ENCODE measurements at regions not wholly inside any gene's neighbourhood (a gene's known extent, or its start where the extent isn't known, plus 50 kb on each side); places are given as distances from the start of the nearest gene placed in this dataset.

DNA sequence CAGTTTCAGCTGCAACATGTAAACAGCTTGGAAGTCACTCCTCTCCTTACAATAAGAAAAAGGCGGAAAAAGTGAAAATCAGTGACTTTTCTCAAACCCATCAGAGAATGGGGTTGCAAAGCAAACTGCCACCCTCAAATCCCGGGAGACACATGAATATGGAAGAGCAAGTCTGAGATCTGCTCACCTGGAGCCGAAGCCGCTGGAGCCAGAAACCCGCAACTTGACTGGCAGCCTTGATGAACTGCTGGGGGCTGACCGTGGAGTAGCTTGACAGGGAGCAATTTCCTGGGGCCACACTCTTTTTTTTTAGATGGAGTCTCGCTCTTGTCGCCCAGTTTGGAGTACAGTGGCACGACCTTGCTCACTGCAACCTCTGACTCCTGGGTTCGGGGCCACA is 208.2 kb downstream of the KIF26A start:
- intact Hi-C loops (cut with DNase I): no loop called here

DNA sequence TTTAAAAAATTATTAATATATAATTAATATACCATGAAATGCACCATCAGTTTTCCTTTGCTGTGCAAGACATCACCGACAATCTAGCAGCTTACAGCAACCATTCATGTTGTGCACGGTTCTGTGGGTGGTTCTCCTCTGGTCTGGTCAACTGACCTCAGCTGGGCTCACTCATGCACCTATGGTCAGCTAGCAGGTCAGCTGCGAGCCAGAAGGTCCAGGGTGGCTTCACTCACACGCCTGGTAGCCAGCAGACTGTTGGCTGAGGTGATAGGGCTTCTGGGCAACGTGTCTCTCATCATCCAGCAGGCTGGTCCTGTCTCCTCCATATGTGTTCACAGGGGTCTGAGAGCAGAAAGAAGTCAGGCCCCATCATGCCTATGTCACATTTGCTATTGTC is 210.4 kb downstream of the KIF26A start:
- 70 to 95% methylated on average over 5 of the region's 5 CpGs for WGBS, 2 donors
- intact Hi-C loops (cut with DNase I): no loop called here
- no peak for TF ChIP-seq CTCF (IDR thresholded peaks at IDR 0.05)
- no peak for DNase-seq
- peaks cover 0 to 16% (median 7%) of the 10 kb centered on the region in 9 donors for H3K4me1 ChIP-seq
- no peaks in the 10 kb centered on the region for H3K36me3 ChIP-seq
- peaks cover 0 to 23% (median 8%) of the 10 kb centered on the region in 7 donors for H3K27me3 ChIP-seq
- no peak overlapping the region for H3K27ac ChIP-seq
- no peak overlapping the region for H3K4me3 ChIP-seq
- peaks cover 0 to 18% (median 5%) of the 10 kb centered on the region in 11 donors for H3K9me3 ChIP-seq
- ATAC-seq: no peak

More for the DNA sequence above, 208.2 kb downstream of the KIF26A start:
- H3K4me1 ChIP-seq: peaks cover 0 to 17% (median 7%) of the 10 kb centered on the region in 9 donors
- no peak overlapping the region for H3K4me3 ChIP-seq
- H3K9me3 ChIP-seq: peaks cover 0 to 7% (median 0%) of the 10 kb centered on the region in 11 donors
- H3K27me3 ChIP-seq: peaks cover 0 to 26% (median 8%) of the 10 kb centered on the region in 7 donors
- 86 to 88% methylated on average over 10 of the region's 10 CpGs for WGBS, 2 donors
- H3K36me3 ChIP-seq: no peaks in the 10 kb centered on the region
- no peak for TF ChIP-seq CTCF (IDR thresholded peaks at IDR 0.05)
- H3K27ac ChIP-seq: no peak overlapping the region
- ATAC-seq (no peak), DNase-seq (no peak)

GRCh38 chr14:104349950-104350349 is 211.6 kb downstream of the KIF26A start:
- intact Hi-C loops (cut with DNase I): loop anchor here in 1 of 10 donors (5.0 kb wide), 1 partner anchor 42 kb away; no protein-coding TSS in a partner anchor
- no peak for TF ChIP-seq CTCF (IDR thresholded peaks at IDR 0.05)
- H3K27ac ChIP-seq: peak overlapping the region in 1 of 10 donors; percentile 22
- no peak overlapping the region for H3K4me3 ChIP-seq
- H3K36me3 ChIP-seq: no peaks in the 10 kb centered on the region
- DNase-seq (no peak), ATAC-seq (no peak)
- WGBS, 2 donors: 70 to 71% methylated on average over 3 of the region's 3 CpGs
- peaks cover 0 to 18% (median 5%) of the 10 kb centered on the region in 11 donors for H3K9me3 ChIP-seq
- H3K27me3 ChIP-seq: peaks cover 0 to 19% (median 8%) of the 10 kb centered on the region in 7 donors
- peaks cover 0 to 21% (median 7%) of the 10 kb centered on the region in 9 donors for H3K4me1 ChIP-seq

DNA sequence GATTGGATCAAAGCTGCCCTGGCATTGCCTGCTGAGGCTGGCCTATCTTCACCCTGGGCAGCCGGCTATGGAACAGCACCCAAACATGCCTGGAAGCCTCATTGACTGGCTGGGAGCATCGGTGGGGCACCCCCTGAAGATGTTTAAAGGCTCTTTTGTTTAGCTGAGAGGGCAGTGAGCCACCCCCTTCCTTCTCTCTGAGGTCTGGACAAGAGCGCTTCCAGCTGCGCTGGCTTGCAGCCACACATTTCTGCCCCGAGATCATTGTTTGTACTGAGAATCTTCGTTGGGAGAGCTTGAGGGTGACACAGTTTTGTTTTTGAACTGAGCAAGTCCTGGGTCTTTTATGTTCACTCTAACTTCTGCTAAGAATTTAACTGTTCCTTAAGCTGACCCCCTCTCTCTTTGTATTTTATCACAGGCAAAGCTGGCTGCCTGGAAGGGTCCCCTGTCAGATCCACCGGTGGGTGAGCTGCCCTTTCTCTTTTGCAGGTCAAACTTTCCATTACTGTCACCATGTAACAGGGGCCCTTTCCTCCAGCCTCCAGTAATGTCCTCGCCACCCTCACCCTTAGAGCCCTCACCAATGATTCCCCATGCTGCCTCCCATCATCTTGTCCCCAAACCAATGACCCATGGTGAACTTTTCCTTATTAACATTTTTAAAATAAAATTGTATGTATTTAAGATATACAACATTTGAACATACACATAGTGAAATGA is 212.2 kb downstream of the KIF26A start:
- intact Hi-C loops (cut with DNase I): loop anchor here in 1 of 10 donors (5.0 kb wide), 1 partner anchor 42 kb away; no protein-coding TSS in a partner anchor
- H3K4me1 ChIP-seq: peaks cover 3 to 26% (median 7%) of the 10 kb centered on the region in 9 donors
- H3K36me3 ChIP-seq: no peaks in the 10 kb centered on the region
- no peak for TF ChIP-seq CTCF (IDR thresholded peaks at IDR 0.05)
- WGBS, 2 donors: 34 to 38% methylated on average over 8 of the region's 8 CpGs
- peaks cover 0 to 13% (median 3%) of the 10 kb centered on the region in 7 donors for H3K27me3 ChIP-seq
- DNase-seq: no peak
- H3K9me3 ChIP-seq: peaks cover 0 to 18% (median 5%) of the 10 kb centered on the region in 11 donors
- ATAC-seq: peak in 2 of 8 donors; percentile 10 to 28
- H3K4me3 ChIP-seq: no peak overlapping the region
- H3K27ac ChIP-seq: peak overlapping the region in 1 of 10 donors; percentile 22

Measured in heart right ventricle (tissue), 16 donors.